ENCODE measurements at regions not wholly inside any gene's neighbourhood (a gene's known extent, or its start where the extent isn't known, plus 50 kb on each side); places are given as distances from the start of the nearest gene placed in this dataset.

- no peak for TF ChIP-seq CTCF (IDR thresholded peaks at IDR 0.05; ENCODE audit: unreplicated experiment in 3 of 3)
- Mint-ChIP-seq H3K27me3 (ENCODE audit: low read depth) (peaks cover 22% of the 10 kb centered on the region), H3K9me3 (no peaks in the 10 kb centered on the region), H3K36me3 (ENCODE audit: low read depth) (no peaks in the 10 kb centered on the region), H3K27ac (no peak overlapping the region), H3K4me1 (peaks cover 13% of the 10 kb centered on the region), H3K4me3 (no peak overlapping the region)
These were observed 116.6 kb upstream of the THY1 start for GRCh38 chr11:119539583-119539982.

- TF ChIP-seq CTCF (IDR thresholded peaks at IDR 0.05; ENCODE audit: unreplicated experiment in 3 of 3), result no peak
- Mint-ChIP-seq H3K27ac (no peak overlapping the region), H3K4me3 (no peak overlapping the region), H3K4me1 (peaks cover 13% of the 10 kb centered on the region), H3K9me3 (no peaks in the 10 kb centered on the region), H3K27me3 (ENCODE audit: low read depth) (peaks cover 26% of the 10 kb centered on the region), H3K36me3 (ENCODE audit: low read depth) (no peaks in the 10 kb centered on the region)
These were observed 115.8 kb upstream of the THY1 start for GRCh38 chr11:119538753-119539152.

GRCh38 chr11:119537306-119538253, 114.6 kb upstream of the THY1 start:
- Mint-ChIP-seq H3K27ac (no peak overlapping the region), H3K4me1 (peaks cover 13% of the 10 kb centered on the region), H3K27me3 (ENCODE audit: low read depth) (peaks cover 28% of the 10 kb centered on the region), H3K36me3 (ENCODE audit: low read depth) (no peaks in the 10 kb centered on the region), H3K9me3 (no peaks in the 10 kb centered on the region), H3K4me3 (no peak overlapping the region)
- no peak for TF ChIP-seq CTCF (IDR thresholded peaks at IDR 0.05; ENCODE audit: unreplicated experiment in 3 of 3)

- Mint-ChIP-seq H3K9me3 (no peaks in the 10 kb centered on the region), H3K27ac (no peak overlapping the region), H3K36me3 (ENCODE audit: low read depth) (no peaks in the 10 kb centered on the region), H3K4me3 (no peak overlapping the region), H3K4me1 (peaks cover 13% of the 10 kb centered on the region), H3K27me3 (ENCODE audit: low read depth) (peaks cover 34% of the 10 kb centered on the region)
- TF ChIP-seq CTCF (IDR thresholded peaks at IDR 0.05; ENCODE audit: unreplicated experiment in 3 of 3), result no peak
These were observed 113.8 kb upstream of the THY1 start for GRCh38 chr11:119536801-119537200.

GRCh38 chr11:119533921-119534736, 111.2 kb upstream of the THY1 start:
- peak; percentile 82 to 84 (median 83) for TF ChIP-seq CTCF (IDR thresholded peaks at IDR 0.05; ENCODE audit: unreplicated experiment in 3 of 3)
- Mint-ChIP-seq H3K4me1 (peaks cover 5% of the 10 kb centered on the region), H3K36me3 (ENCODE audit: low read depth) (no peaks in the 10 kb centered on the region)

More at GRCh38 chr11:119533921-119534736, 111.2 kb upstream of the THY1 start:
- no peak overlapping the region for H3K4me3 Mint-ChIP-seq
- H3K27me3 Mint-ChIP-seq (ENCODE audit: low read depth), result peaks cover 45% of the 10 kb centered on the region
- no peaks in the 10 kb centered on the region for H3K9me3 Mint-ChIP-seq
- no peak overlapping the region for H3K27ac Mint-ChIP-seq
